DMS153 (cell line): ENCODE measurements at regions not wholly inside any gene's neighbourhood (a gene's known extent, or its start where the extent isn't known, plus 50 kb on each side); places are given as distances from the start of the nearest gene placed in this dataset.

ENCODE experiments used
- DNase-seq: peaks from one replicate; lab custom pipeline; 2025; lab: John Stamatoyannopoulos, UW

DNA sequence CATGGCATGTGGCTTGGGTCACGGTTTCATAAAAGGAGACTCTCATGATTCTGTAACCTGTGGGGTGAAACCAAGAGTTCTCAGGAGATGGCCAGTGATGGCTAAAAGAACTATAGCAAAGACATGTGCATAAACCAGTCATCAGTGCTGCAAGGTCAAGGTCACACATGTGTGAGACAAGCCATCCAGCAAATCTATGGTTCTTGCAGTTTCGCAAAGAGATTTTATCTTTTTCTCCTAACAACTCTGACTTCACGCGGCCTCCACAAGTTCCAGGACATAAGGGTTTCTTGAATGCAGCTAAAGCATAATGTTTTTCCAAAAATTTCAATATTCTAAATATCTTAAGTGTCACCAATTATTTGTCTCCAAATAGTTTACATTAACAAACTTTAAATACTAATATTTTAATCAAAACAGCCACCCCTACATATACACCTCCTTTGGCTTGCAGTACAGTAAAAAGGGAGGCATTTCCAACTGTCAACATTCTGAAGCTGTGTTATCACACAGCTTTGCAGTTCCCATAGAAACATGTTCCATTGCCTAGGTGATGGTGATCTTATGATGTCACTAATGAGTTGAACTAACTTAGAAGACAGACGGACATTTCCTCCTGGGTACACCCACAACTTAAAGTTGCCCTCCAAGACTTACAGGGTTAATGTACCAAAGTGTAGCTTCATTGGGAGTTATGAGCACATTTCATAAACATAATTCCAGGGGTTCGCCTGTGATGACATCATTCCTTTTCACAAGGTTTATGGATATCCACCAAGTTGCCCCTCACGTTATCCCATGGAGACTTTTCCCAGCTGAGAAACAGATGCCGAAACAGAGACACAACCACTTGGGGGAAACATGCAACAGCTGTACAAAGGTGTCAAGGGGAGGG, 250.9 kb upstream of the PDE10A start:
- no peak for DNase-seq

DNA sequence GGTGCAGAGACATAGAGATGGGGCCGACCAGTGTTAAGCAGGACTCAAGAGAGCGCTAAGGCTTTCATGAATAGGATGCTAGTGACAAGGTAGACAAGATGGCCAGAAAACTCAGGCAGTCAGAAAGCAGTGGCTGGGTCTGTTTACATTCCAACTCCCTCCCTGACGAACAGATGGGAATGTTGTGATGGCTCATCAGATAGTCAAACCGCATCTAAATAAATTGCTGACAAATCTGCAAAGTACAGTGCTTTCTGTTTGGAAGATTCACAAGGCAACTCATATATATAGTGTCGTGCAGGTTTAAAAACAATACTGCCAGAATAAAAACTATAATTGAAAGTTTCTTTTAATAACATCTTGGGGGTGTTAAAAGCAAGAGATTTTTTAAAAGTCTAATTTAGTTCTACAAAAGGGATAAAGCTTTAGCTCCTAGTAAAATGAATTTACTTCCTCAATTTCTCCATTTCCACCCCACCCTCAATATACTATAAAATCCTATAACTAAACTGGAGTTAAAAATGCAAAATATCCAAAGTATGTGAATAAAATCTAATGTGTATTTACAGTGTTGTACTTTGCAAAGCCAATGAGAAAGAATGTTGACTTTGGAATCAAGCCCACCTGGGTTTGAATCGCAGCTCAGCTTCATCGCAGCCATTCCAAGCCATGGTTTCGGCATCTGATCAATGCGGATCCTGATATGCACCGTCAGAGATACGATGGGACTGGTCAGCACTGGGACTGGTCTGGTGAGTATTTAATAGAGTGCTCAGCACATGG, 247.3 kb upstream of the PDE10A start:
- DNase-seq: no peak

DNA sequence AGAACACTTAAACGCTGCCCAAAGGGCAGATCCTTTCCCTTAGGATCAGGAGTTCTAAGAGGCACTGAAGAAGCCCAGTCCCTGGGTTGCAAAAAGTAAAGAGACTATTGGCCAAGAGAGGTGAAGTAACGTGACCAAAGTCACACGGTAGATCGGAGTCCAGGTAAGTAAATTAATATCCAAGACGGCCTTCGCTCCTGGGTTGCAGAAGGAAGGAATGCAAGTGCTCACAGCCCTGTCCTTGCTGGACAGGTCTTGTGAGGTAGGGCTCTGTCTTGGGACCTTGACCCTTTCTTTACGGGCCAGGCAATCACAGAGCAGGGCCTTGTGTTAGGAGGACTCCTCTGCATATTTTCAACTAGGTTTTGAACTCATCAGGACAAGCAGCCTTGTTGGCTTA, 243.7 kb upstream of the PDE10A start:
- no peak for DNase-seq

DNA sequence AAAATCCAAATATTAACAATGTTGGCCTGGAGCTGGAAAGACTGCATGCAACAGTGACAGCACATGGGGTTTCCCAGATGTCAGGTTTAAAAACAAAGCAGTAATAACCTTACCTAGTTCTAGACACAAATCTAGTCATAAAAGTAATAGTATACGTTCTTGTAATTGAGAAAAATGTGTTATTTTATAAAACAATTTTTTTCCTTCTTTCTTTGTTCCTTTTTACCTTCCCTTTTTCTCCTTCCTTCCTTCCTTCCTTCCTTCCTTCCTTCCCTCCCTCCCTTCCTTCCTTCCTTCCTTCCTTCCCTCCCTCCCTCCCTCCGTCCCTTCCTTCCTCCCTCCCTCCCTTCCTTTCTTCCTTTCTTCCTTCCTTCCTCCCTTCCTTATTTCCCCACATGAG, 242.7 kb upstream of the PDE10A start:
- no peak for DNase-seq

DNA sequence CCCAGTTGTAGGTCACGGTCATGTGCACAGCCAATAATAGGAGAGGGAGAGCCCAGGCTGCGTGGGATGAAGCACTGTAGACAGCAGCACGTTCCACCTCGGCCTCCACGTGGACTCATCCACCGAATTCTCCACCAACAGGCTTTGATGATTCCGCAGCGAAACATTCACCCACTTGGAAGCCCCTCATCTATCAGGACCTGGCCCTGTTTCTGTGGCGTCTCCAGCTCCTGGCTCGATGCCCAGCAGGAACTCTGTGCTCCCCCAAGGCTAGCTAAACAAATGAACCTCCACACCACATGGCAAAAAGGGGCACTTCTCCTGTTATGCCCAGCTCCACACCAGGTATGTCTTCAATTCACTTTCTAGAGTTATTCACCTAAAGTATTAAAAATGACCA, 237.9 kb upstream of the PDE10A start:
- DNase-seq: no peak

DNA sequence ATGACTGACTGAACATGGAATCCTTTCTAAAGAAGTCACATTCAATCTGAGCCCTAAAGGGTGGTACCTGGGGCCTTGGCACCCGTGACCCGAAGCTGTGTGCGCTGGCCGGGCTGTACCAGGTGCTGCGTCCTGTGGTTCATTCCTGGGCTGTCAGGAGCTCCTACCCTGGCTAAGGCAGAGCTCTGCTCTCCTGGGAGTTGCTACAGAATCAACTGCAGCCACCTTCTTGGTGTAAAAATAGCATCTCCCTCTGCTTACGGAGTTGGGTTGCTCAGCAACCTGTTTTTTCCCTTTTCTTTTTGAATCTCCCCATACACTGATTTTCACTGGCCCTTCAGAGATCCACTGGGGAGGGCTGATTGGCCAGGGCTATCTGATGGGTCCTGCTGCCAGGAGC, 236.6 kb upstream of the PDE10A start:
- no peak for DNase-seq

DNA sequence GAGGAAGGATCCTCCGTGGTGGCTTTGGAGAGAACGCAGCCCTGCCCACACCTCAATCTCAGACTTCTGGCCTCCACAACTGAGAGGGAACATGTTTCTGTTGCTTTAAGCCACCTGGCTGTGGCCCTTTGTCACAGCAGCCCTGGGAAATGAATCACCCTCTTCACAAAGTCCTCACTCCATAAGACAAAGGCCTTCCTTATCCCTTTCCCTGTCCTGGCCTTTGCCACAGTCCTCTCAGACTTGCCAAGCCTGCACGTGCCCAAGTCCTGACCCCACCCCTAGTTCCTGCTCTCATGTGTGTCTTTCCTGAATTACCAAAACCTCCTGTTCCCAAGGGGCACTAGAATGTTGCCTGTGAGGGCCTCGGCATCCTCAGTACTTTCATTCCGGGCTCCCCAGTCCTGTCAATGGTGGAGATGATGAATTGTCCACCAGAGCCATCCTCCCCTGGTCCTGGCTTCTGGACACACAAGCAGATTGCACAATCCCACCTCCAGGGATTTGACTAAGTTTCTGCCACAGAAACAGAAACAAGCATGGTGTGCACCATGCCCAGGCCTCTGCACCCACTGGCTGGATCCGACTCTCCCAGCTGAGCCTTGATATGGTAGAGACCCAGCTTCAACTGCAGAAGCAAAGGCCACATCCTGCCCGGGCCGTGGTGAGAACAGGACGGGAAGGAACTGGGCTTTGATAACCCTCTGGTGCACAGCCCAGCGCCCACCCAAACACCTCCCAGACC, 232.6 kb upstream of the PDE10A start:
- no peak for DNase-seq

DNA sequence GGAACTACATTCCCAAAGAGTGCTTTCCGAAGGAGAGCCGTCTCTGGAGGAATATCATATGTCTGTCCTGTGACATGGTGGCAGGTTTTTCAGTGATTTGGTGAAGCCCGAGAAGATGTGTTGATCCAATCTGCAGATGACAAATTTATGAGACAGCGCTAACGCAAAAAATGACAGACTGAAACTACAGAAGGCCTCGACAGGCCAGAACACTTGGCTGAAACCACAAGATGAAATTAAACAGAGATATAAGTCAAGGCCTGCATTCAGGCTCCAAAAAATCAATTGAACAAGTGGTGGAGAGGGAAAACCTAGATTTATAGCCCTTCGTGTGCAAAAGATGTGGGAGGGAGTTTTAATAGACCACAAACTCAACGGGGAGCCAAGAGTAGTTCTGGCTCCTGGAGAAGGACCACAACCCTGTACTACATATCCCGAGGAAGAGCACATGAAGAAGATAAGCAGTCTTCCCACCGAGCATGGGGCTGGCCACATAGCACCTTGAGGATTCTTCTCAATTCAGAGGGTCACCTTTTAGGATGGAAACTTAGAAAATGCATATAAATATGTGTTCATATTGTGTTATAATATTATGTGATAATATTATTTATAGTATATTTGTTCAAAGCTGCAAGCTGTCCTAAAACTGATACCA, 231.3 kb upstream of the PDE10A start:
- DNase-seq: no peak

DNA sequence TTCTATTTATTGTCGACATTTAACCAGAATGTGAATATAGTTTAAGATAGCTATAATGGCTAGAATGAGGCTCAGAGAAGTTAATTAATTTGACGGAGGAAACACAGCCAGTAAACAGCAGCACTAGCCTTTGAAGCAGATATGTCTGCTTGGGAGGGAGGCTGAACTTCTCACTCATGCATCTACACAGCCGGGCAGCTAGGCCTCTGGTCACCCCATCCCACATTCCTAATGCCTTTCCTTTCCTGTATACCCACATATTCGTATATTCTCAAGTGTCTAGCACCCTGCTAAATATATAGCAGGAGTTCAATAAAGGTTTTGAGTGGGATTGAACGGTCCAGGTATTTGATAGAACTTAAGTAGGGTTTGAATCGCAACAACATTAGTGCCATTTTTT, 230.4 kb upstream of the PDE10A start:
- no peak for DNase-seq

DNA sequence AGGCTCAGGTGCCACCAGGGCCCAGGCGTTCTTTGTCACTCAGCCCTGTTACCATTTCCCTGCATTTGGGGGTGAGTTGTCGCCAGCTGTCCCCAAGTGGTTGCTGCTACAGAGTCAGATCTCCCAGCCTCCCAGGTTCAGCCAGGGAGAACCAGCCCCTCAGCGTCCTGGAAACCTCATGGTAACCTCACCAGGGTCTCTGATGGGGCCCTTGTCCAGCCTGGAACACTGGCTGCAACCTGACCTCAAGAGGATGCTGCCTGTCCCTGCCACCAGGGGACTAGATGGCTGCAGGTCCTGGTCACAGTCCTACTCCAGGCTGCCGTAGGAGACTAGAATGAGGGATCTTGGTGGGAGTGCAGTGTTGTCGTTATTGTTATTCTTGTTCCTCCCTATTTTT, 228.3 kb upstream of the PDE10A start:
- DNase-seq: no peak

DNA sequence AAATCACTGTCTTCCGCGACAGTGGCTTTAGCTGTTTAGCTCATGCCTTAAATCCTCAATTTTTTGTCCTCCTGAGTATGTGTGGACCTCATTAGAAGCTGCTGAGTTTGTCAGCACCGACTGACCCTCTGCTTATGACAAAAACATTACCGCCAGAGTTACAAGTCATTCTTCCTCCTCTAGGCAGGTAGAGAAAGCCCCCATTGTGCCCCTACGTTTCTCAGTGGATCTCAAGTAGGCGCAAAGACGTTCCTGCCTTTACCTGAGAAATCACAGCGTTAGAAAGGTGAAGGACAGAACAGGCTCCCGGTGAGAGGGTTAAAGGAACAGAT, 227.3 kb upstream of the PDE10A start:
- DNase-seq: no peak

DNA sequence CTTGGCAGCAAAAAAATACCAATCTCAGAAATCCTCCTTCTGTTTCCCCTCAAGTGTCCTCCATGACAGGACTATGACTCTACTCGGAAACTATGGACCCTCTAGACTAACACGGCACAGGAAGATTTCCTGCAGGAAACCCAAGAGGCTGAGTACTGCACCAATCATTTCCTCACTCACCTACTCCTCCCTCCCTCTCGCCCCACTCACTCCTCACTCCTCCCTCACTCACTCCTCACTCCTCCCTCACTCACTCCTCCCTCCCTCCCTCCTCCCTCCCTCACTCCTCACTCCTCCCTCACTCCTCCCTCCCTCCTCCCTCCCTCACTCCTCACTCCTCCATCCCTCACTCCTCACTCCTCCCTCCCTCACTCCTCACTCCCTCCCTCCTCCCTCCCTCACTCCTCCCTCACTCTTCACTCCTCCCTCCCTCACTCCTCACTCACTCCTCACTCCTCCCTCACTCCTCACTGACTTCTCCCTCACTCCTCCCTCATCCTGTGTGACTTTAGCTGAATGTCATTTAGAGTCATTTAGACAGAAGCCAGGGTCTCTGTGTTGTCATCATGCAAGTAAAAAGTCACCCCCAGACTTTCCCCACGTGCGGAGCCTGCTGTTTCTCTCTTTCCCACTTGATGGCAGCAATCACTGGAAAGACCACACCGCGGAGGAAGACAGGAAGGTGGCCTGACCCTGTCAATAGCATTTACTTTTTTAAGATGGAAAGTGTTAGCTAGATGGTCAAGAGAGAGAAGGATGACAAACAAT, 226.8 kb upstream of the PDE10A start:
- DNase-seq: no peak

DNA sequence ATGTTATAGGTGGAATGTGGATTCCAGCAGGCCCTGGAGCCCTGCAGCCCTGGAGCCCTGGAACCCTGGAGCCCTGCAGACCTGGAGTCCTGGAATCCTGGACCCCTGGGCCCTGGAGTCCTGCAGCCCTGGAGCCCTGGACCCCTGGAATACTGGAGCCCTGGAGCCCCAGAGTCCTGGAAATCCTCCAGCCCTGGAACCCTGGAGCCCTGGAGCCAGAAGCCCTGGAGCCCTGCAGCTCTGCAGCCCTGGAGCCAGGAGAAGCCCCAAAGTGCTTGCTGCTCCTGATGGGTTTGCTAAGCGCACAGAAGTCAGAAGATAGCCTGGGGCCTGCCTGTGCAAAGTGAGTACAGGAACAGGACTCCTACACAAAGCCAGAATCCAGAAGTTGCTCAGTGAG, 223.1 kb upstream of the PDE10A start:
- no peak for DNase-seq

DNA sequence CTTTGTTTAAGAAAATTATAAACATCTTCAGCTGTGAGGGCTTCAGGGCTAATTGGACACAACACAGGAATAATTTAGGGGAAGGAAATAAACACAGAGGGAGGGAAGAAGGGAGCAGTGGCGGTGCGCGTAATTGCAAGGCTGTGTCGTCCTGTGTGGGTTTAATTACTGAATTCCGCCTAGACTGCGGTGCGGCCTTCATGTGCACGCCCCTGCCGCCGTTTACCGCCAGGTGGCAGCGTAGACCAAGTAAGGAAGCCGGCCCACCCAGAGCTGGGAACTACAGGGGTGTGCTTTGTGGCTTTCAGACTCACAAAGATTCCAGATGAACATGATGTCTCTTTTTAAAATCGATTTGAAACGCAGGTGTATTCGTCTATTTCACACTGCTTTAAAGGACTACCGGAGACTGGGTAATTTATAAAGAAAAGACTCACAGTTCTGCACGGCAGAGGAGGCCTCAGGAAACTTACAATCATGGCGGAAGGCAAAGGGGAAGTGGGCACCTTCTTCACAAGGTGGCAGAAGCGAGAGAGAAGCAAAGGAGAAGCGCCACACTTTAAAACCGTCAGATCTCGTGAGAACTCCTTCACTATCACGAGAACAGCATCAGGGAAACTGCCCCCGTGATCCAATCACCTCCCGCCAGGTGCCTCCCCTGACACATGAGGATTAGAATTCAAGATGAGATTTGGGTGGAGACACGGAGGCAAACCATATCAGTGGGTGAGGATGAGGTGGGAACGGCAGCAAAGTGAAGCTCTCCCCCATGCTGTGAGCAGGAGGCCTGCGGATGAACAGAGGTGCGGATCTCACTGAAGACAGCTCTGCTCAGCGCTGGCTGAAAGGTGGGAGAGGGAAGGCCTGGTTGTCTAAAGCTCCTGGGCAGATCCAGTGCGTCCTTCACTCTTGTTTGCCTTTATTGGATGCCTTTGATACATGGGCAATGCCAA, 222.0 kb upstream of the PDE10A start:
- peak; percentile 15 for DNase-seq

DNA sequence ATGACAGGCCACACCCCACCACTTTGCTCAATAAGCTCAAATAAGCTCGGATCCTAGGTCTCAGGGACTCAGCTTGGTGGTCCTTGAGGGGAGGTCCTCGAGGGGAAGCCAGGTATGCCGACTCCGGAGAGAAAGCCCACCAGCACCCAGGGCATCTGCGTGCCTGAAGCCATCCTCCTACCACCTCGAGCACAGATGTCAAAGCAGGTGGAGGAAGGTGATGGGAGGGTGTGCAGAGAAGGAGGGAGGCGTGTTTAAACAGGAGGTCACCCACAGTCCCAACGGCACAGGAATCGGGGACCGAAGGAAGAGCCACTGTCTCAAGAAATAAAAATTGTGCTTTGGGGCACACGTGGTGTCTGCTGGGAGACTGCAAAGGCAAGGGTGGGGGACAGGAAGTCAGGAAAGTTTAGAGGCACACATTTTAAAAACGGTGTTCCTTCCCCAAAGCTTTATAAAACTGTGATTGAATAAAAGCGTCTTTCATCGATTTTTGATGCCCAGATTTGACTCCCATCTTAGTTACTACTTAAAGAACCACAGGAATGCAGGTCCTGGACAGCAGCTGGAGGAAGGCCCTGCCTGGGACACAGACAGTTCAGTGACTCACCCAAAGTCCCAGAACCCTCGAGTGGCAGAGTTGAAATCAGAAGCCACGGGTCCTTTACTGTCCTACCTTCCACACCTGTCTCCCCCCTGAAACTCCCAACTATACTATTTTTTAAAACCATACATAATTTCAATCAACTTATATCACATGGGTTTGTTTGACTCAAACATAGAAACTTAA, 221.0 kb upstream of the PDE10A start:
- DNase-seq: no peak

DNA sequence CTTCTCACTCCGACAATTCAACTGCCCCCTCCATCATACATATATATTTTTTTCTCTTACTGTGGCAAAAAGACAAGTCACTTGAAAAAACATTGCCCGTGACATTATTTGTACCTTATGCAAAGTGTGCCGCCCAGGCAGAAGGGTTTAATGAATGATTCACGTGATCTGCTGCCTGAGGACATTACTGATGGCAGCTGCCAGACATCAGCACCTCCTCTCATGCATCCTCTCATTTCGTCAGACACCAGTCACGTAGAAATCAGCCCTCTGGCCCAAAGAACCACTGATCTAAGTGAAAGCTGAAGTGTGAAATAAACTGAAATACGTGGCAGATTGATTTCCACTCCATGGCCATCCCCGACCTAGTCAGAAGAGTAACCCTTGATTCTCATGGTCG, 218.8 kb upstream of the PDE10A start:
- no peak for DNase-seq

DNA sequence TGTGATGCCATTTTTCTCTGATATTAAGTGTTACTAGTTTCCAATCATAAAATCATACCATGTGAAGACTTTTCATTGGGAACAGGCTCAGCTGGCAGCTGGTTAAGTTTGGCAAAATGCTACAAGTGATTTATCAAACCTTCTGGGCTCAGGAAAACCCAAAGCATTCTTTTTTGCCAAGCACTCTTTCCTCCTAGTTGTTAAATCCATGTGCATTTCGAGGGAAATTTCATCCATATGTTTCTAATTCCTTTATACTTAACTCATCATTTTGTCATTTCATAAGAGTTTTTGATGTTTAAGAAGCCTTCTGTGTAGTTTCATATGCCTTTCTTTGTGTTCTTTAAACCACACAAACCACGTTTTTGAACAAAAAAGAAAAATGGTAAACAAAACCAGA, 217.6 kb upstream of the PDE10A start:
- no peak for DNase-seq

DNA sequence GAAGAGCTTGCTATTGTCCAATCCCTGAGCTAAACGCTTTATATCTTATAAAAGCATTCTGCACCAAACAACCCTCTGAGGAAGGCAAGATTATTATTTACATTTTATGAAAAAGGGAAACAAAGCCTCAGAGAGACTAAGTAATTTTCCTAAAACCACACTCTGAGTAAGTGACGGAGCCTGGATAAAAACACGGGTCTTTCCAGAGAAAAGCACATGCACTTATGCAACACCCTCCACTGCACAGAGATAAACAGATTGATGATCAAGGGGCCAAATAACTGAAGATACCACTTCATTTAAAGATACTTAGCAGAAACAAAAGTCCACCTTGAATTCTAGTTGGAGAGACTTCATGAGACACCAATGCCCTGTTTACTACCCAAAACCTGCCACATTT, 214.7 kb upstream of the PDE10A start:
- DNase-seq: no peak

DNA sequence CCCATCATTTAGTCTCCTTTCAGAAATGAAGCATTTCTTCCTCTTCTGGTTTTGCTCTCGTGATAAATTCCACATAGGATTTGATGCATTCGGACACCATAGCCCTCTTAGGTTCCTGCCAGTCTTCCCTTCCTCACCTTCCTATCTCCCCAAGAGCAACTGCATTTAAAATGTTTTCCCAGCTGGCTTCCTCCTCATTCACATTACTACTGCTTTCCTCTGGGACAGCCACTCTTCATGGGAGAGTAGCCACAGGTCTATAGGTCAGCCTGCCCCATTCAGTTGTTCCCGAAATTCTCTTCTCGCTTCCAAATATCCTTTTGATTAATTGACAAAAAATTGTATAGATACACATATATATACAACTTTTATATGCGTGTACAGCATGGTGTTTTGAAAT, 214.2 kb upstream of the PDE10A start:
- DNase-seq: no peak

DNA sequence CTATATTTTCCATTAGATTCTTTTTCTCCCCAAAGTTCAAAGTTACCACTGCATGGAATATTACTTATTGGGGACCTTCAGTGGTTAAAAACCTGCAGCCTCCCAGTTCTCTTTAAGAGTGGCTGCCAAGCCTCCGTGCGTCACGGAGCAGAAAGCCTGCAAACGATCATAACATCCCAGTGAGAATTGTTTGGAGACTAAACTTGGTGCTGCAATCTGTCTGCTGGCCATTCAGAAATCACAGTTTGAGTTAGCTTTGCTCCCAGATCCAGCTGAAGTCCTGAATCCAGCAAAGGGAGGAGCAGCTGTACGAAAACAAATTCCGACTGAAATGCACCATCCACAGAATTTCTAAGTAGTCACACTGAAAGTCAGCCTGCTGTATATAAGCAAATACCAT, 213.5 kb upstream of the PDE10A start:
- DNase-seq: no peak
